Right ventricle myocardium inferior (tissue), 1 donor: ENCODE measurements at regions not wholly inside any gene's neighbourhood (a gene's known extent, or its start where the extent isn't known, plus 50 kb on each side); places are given as distances from the start of the nearest gene placed in this dataset.

Experiments
- ATAC-seq: fragments of 200-7000 bp; cut with Tn5 transposase; one replicate; pipeline ENCODE4 v1.9.1; 2020; ENCODE audit warnings: mild to moderate bottlenecking, moderate library complexity
- DNase-seq: peaks from one replicate; pipeline ENCODE4 v3.0.0; 2021; ENCODE audit errors: missing footprints
- intact Hi-C: fragments of 100-400 bp; cut with DNase I; formaldehyde crosslinking; loops from one replicate; pipeline ENCODE4 v1.11.0; 2022
- donor health status: DM: no; HTN: yes; CAD: no; lungs with severe emphysema.

- ATAC-seq (no peak), DNase-seq (no peak)
- intact Hi-C loops, result no loop called here
Measured at GRCh38 chr5:167587772-167588437, 703.5 kb upstream of the WWC1 start.

DNA sequence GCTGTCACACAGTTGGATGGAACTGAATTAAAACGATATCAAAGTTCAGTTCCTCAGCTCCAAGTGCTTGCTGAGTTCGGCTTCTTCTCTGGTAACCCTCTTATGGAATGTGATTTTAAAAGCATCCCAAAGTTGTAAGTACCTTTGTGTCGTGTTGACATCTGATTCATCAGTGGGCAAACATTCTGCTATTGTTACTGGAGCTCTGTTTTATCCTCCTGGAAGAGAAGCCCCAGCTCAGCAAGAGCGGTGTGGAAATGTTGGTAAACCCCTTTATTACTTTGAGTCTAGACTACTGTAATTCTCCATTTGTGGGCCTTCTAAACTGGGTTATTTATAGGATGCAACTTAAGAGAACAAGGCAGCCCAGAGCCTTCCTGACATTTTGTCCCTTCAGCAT, 699.3 kb upstream of the WWC1 start:
- DNase-seq, result no peak
- no peak for ATAC-seq

GRCh38 chr5:167593329-167594060, 698.0 kb upstream of the WWC1 start:
- intact Hi-C loops, result no loop called here
- ATAC-seq (no peak), DNase-seq (no peak)

More for the DNA sequence above, 699.3 kb upstream of the WWC1 start:
- intact Hi-C loops, result no loop called here

GRCh38 chr5:167594061-167594435, 697.4 kb upstream of the WWC1 start:
- intact Hi-C loops, result no loop called here
- ATAC-seq, result no peak
- no peak for DNase-seq

DNA sequence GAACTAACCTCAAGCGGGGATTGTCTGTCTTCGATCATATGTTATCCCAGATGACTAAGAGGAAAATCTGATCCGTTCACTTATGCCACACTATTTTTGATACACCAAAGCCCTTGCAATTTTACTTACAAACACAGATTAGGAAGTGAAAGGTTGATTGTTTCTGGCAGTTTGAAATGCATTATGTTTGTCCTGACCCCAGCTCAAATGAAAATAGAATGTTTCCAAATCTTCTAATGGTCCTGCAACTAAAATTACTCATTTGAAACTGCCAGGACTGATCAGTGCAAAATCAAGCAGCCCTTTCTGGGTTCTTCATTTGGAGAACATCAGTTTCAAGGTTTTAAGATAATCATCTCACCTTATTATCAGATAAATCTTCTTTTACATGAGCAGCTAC, 696.7 kb upstream of the WWC1 start:
- intact Hi-C loops, result no loop called here

DNA sequence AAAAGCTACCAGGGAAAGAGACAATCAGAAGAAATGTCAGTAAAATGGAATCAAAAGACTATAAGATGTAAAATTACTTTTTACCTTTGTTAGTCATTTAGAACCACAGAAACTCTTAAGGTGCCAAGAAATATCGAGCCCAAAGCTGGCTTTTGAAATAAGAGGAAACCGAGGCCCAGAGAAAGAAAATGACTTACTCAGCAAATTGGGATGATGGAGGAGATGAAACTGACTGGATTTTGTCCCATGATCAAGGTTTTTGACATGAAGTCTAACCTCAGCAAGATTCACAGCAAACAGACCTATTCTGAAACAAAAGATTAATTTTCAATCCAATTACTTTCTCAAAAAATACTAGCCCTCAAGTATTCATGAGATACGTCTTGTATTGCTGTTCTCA, 696.2 kb upstream of the WWC1 start:
- intact Hi-C loops, result no loop called here
- no peak for ATAC-seq
- no peak for DNase-seq

More for the DNA sequence above, 696.7 kb upstream of the WWC1 start:
- ATAC-seq (no peak), DNase-seq (no peak)

DNA sequence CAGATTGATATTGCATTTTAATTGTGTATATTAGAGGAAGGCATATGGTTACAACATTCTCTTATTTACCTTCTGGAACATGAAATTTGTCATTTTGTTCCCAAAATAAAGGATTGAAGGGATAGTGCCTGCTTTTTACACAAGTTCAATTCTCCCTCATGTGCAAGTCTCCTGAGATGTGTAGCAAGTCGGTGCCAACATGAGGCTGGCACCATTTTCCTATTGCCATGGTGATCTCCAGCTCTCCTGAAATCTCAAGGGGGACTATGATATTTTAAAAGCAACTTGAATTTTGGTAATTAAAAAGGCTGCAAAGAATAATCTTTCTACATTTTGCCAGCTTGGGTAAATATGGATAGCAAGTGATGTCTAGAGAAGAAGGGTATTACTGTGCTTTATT, 693.3 kb upstream of the WWC1 start:
- ATAC-seq (no peak), DNase-seq (no peak)
- intact Hi-C loops, result no loop called here

- DNase-seq, result no peak
- ATAC-seq, result no peak
- intact Hi-C loops, result no loop called here
Measured at GRCh38 chr5:167602067-167602466, 689.4 kb upstream of the WWC1 start.

DNA sequence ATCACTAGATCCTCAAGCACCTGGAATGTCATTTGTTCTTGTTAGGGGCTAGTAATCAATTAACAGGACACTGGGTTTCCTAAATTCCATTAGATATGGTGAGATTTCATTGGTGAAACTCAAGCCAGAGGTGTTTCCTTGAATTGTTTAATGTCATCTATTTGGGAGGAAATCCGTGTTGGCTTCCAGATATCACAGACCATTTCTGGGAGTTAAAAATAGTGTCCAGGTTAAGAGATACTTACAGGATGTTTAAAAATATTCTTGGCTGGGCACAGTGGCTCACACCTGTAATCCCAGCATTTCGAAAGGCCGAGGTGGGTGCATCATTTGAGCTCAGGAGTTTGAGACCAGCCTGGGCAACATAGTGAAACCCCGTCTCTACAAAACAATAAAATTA, 688.3 kb upstream of the WWC1 start:
- intact Hi-C loops, result no loop called here
- ATAC-seq (no peak), DNase-seq (no peak)

- intact Hi-C loops, result no loop called here
- ATAC-seq (no peak), DNase-seq (no peak)
Measured at GRCh38 chr5:167608390-167609272, 682.8 kb upstream of the WWC1 start.

DNA sequence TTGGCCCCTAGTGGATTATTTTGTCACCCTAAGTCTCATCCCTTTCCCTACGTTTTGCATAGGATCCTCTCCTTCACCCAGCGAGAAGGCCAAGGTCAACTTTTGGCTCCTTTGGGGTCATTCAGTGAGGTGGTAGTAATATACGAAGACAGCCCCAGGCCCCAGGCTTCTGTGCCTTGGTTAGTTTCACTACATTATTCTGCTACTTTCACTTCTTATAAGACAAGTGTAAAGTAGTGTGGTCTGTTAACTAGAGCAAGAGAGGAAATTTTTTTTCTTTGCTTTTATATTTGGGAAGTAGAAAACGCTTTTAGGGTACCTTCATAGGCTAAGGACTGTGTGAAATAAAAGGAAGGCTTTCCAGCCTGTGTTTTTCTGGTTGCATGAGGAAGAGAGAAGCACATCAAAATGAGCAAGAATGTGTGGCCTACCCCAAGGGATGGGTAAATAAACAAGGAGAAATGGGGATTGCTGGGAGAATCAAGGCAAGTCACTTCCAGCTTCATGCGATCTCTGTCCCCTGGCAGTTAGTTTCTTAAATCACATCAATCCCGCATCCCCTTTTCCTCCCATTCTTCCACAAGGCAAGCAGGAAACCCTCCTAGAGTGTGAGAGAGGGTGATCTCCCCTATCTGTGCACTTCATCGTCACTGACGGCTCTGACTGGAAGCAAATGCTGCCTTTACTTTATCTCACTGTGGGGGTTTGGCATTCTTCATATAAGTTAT, 677.0 kb upstream of the WWC1 start:
- no peak for ATAC-seq
- intact Hi-C loops, result no loop called here

GRCh38 chr5:167616043-167616890, 675.2 kb upstream of the WWC1 start:
- no peak for ATAC-seq
- intact Hi-C loops, result no loop called here
- no peak for DNase-seq

More for the DNA sequence above, 677.0 kb upstream of the WWC1 start:
- no peak for DNase-seq

GRCh38 chr5:167623354-167623753, 668.1 kb upstream of the WWC1 start:
- DNase-seq (no peak), ATAC-seq (no peak)
- intact Hi-C loops, result no loop called here

GRCh38 chr5:167624053-167624452, 667.4 kb upstream of the WWC1 start:
- DNase-seq (no peak), ATAC-seq (no peak)
- intact Hi-C loops, result no loop called here

DNA sequence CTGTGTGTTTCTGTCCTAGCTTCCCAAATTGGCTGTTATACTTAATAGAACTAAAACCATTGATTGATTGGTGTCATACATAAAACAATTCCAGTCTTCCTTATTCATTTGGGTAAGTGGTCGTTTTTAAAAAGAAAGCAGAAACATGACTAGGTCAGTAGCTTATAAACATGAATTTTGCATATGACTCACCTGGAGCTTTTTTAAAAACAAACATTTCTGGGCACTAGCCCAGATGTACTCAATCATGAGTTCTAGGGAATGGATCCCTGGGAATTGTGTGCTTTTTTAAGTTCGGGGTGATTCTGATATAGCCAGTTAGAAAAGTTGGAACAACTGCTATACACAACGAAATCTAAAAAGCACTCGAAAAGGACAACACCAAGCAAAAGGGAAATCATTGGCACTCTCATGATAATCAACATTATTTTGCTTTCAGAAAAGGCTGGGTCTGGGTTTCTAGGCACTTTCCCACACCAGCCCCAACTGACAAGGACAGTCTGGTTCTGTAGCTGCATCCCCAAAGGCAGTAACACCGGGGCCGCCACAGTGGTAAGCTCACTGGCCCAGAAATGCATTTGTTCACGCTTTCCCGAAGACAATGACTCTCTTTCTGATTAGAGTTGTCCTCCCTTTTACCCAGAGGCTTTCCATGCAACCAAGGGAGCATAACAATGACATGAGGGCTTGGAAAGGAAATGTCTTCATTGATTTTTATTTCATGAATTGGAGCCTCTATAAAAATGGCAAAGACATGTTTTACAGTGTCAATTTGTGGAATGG, 664.9 kb upstream of the WWC1 start:
- intact Hi-C loops, result no loop called here
- ATAC-seq, result no peak

DNA sequence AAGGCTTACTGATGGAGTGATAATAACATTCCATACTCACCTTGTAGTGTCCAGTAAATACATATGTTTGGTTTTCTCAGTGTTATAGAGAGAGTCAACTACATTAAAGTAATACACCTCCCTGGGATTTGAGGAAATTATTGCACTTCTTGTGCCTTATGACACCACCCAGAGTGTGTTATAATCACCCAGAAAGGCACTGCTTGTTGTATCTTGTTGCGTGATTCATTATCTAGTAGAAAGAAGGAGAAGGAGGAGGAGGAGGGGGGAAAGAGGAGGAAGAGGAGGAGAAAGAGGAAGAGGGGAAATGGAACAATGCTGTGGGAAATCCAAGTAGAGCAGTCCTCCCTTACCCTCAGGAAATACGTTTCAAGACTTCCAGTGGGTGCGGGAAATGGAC, 661.8 kb upstream of the WWC1 start:
- intact Hi-C loops, result no loop called here
- no peak for ATAC-seq
- DNase-seq, result no peak

More for the DNA sequence above, 664.9 kb upstream of the WWC1 start:
- DNase-seq, result no peak

- DNase-seq, result no peak
- intact Hi-C loops, result no loop called here
- no peak for ATAC-seq
Measured at GRCh38 chr5:167631191-167631590, 660.3 kb upstream of the WWC1 start.

DNA sequence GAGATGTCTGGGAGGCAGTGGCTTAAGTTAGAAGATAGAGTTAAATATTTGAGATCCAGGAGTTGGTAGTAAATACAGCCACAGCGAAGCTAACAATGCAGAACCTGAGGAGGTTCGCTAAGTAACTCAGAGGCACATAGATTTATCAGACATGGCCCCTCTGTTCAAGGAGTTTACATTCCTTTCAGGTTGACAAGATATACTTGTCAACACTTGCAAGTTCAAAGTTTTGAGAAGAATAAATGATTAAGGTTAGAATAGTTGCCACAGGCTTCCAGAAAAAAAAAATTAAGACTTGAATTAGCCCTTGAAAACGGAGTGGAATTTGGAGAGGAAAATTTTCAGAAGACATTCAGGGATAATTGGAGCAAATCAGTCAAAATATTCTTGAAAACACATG, 658.3 kb upstream of the WWC1 start:
- ATAC-seq, result no peak
- intact Hi-C loops, result no loop called here
- no peak for DNase-seq
